ENCODE measurements at regions not wholly inside any gene's neighbourhood (a gene's known extent, or its start where the extent isn't known, plus 50 kb on each side); places are given as distances from the start of the nearest gene placed in this dataset.

GRCh38 chr1:81463936-81464837 lies 336.5 kb upstream of the ADGRL2 start:
- intact Hi-C loops (cut with DNase I, micrococcal nuclease): no loop called here
- Histone ChIP-seq H3K4me3 (ENCODE audit: low read length) (no peak overlapping the region), H3K9me3 (ENCODE audit: control insufficient read depth in 1 of 2, insufficient read depth in 1 of 2, low read length in 2 of 2) (no peaks in the 10 kb centered on the region), H3K27ac (ENCODE audit: low read depth in 1 of 2, low read length in 2 of 2) (no peak overlapping the region), H3K36me3 (ENCODE audit: insufficient read depth, low read length) (no peaks in the 10 kb centered on the region), H3K4me1 (ENCODE audit: insufficient read depth, low read length) (no peaks in the 10 kb centered on the region), H3K27me3 (ENCODE audit: control insufficient read depth in 1 of 2, insufficient read depth in 2 of 2, low read length in 2 of 2) (no peaks in the 10 kb centered on the region)
- TF ChIP-seq CTCF (IDR thresholded peaks at IDR 0.05): no peak
- ChIA-PET CTCF (interaction anchor here (1.4 kb wide), 1 partner anchor 8 kb away, joined by 3 read pairs; no protein-coding TSS in a partner anchor), POLR2A (no interaction called here)
- ATAC-seq (ENCODE audit: poor library complexity): no peak
- H3K27me3 Mint-ChIP-seq: no peaks in the 10 kb centered on the region
- H3K9me3 Mint-ChIP-seq: peaks cover 2% of the 10 kb centered on the region
- no peak overlapping the region for H3K4me3 Mint-ChIP-seq
- H3K36me3 Mint-ChIP-seq (ENCODE audit: low read depth): no peaks in the 10 kb centered on the region
- no peaks in the 10 kb centered on the region for H3K4me1 Mint-ChIP-seq (ENCODE audit: low read depth)
- DNase-seq: no peak
- H3K27ac Mint-ChIP-seq: no peak overlapping the region

GRCh38 chr1:81459043-81459442 lies 341.7 kb upstream of the ADGRL2 start:
- no peaks in the 10 kb centered on the region for H3K4me1 Mint-ChIP-seq (ENCODE audit: low read depth)

GRCh38 chr1:81458186-81458585 lies 342.5 kb upstream of the ADGRL2 start:
- no peak for DNase-seq
- H3K4me3 ChIP-seq (ENCODE audit: low read length): no peak overlapping the region
- no peaks in the 10 kb centered on the region for H3K36me3 Mint-ChIP-seq (ENCODE audit: low read depth)
- H3K9me3 ChIP-seq (ENCODE audit: control insufficient read depth in 1 of 2, insufficient read depth in 1 of 2, low read length in 2 of 2): peaks cover 0 to 5% of the 10 kb centered on the region in 2 experiments
- ATAC-seq (ENCODE audit: poor library complexity): no peak
- ChIA-PET CTCF (no interaction called here), POLR2A (no interaction called here)
- no peaks in the 10 kb centered on the region for H3K27me3 ChIP-seq (ENCODE audit: control insufficient read depth in 1 of 2, insufficient read depth in 2 of 2, low read length in 2 of 2)
- H3K4me1 ChIP-seq (ENCODE audit: insufficient read depth, low read length): no peaks in the 10 kb centered on the region
- H3K4me1 Mint-ChIP-seq (ENCODE audit: low read depth): no peaks in the 10 kb centered on the region
- peaks cover 2% of the 10 kb centered on the region for H3K9me3 Mint-ChIP-seq
- TF ChIP-seq CTCF (IDR thresholded peaks at IDR 0.05): no peak
- H3K27ac ChIP-seq (ENCODE audit: low read depth in 1 of 2, low read length in 2 of 2): no peak overlapping the region
- H3K36me3 ChIP-seq (ENCODE audit: insufficient read depth, low read length): no peaks in the 10 kb centered on the region
- no peak overlapping the region for H3K27ac Mint-ChIP-seq
- intact Hi-C loops (cut with DNase I, micrococcal nuclease): no loop called here
- H3K4me3 Mint-ChIP-seq: no peak overlapping the region
- H3K27me3 Mint-ChIP-seq: no peaks in the 10 kb centered on the region

More at GRCh38 chr1:81459043-81459442, 341.7 kb upstream of the ADGRL2 start:
- intact Hi-C loops (cut with DNase I, micrococcal nuclease): no loop called here
- no peak overlapping the region for H3K4me3 ChIP-seq (ENCODE audit: low read length)
- CTCF ChIA-PET: no interaction called here
- no peak for ATAC-seq (ENCODE audit: poor library complexity)
- POLR2A ChIA-PET: no interaction called here
- DNase-seq: no peak
- no peaks in the 10 kb centered on the region for H3K4me1 ChIP-seq (ENCODE audit: insufficient read depth, low read length)
- H3K36me3 ChIP-seq (ENCODE audit: insufficient read depth, low read length): no peaks in the 10 kb centered on the region
- peaks cover 0 to 5% of the 10 kb centered on the region in 2 experiments for H3K9me3 ChIP-seq (ENCODE audit: control insufficient read depth in 1 of 2, insufficient read depth in 1 of 2, low read length in 2 of 2)
- H3K27me3 ChIP-seq (ENCODE audit: control insufficient read depth in 1 of 2, insufficient read depth in 2 of 2, low read length in 2 of 2): no peaks in the 10 kb centered on the region
- Mint-ChIP-seq H3K36me3 (ENCODE audit: low read depth) (no peaks in the 10 kb centered on the region), H3K27me3 (no peaks in the 10 kb centered on the region), H3K4me3 (no peak overlapping the region), H3K9me3 (peaks cover 2% of the 10 kb centered on the region), H3K27ac (no peak overlapping the region)
- no peak for TF ChIP-seq CTCF (IDR thresholded peaks at IDR 0.05)
- H3K27ac ChIP-seq (ENCODE audit: low read depth in 1 of 2, low read length in 2 of 2): no peak overlapping the region
